Neural cell (in vitro differentiated cells): ENCODE measurements at regions not wholly inside any gene's neighbourhood (a gene's known extent, or its start where the extent isn't known, plus 50 kb on each side); places are given as distances from the start of the nearest gene placed in this dataset.

Experiments
- SMC3 ChIP-seq: fragments of 450-650 bp; conservative IDR thresholded peaks from 2 replicates; pipeline ENCODE4 v1.6.1; 2014; ENCODE audit warnings: antibody characterized with exemption, mild to moderate bottlenecking, moderate library complexity; ENCODE audit not compliant: poor library complexity
- TF ChIP-seq, protein P1 (sequence below): fragments of 450-650 bp; IDR thresholded peaks from 2 replicates; pipeline ENCODE4 v1.5.1; 2014; ENCODE audit warnings: antibody characterized with exemption, mild to moderate bottlenecking, moderate library complexity; ENCODE audit not compliant: poor library complexity, severe bottlenecking

- TF ChIP-seq, protein P1, sequence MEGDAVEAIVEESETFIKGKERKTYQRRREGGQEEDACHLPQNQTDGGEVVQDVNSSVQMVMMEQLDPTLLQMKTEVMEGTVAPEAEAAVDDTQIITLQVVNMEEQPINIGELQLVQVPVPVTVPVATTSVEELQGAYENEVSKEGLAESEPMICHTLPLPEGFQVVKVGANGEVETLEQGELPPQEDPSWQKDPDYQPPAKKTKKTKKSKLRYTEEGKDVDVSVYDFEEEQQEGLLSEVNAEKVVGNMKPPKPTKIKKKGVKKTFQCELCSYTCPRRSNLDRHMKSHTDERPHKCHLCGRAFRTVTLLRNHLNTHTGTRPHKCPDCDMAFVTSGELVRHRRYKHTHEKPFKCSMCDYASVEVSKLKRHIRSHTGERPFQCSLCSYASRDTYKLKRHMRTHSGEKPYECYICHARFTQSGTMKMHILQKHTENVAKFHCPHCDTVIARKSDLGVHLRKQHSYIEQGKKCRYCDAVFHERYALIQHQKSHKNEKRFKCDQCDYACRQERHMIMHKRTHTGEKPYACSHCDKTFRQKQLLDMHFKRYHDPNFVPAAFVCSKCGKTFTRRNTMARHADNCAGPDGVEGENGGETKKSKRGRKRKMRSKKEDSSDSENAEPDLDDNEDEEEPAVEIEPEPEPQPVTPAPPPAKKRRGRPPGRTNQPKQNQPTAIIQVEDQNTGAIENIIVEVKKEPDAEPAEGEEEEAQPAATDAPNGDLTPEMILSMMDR: no peak
- TF ChIP-seq SMC3: no peak
Measured at GRCh38 chr2:204234248-204234647, 297.7 kb downstream of the ICOS start.
